Eye (tissue), 1 donor: ENCODE measurements at regions not wholly inside any gene's neighbourhood (a gene's known extent, or its start where the extent isn't known, plus 50 kb on each side); places are given as distances from the start of the nearest gene placed in this dataset.

Source experiments
- DNase-seq: peaks from one replicate; pipeline ENCODE4 v3.0.0-alpha.2; 2015

GRCh38 chr1:79849388-79849787 is 842.9 kb upstream of the ADGRL4 start:
- DNase-seq, result no peak

GRCh38 chr1:79848316-79848715 is 841.8 kb upstream of the ADGRL4 start:
- no peak for DNase-seq

DNA sequence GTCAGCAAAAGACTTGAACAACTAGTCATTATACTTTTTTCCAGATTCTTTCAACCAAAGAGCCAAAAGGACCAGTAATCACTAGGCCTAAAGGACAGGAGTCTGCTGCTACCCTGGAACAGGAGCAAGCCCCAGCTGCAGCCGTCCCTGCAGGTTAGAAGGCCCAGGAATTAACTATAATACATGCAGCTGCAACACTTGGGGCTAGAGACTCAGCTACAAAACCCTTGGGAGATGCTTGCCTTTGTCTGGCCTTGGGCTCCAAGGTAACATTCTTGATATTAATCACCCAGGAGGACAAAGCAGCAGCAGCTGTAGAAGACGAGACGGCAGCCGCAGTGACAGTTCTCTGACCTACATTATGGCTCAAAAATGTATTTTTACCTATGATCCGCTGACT is 841.2 kb upstream of the ADGRL4 start:
- DNase-seq, result peak; percentile 53

DNA sequence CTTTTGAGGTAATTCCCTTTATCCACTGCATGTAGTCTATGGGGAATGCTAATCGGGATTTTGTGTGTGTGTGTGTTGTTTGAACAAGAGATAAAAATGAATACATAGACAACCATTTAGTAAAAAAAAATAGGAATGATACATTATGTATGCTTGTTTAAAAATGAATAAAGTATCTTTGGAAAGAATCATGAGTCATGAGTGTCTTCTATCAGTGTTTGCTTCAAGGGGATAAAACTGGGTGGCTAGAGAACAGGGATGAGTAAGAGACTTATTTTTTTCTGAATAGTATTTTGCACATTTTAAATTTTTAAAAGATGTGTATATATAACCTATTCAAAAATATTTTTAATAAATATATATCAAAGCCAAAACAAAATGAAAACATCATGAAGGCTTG is 839.4 kb upstream of the ADGRL4 start:
- DNase-seq, result no peak

DNA sequence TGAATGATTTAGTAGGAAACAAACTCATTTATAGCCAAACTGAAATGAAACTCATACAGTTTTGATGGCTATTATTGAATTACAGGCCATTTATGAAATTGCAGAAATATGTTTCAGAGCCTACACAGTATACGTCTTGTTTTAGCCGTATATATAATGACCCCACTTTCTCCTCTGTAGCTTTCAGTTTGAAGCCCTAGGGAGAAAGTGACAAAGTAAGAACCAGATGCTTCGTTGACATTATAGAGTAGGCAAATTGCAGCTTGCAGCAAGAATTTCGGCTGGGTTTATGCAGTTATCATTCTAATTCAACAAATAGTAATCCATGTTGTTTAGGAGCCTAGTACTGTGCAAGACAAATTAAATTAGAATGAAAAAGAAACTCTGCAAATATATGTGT is 836.3 kb upstream of the ADGRL4 start:
- peak; percentile 48 for DNase-seq

DNA sequence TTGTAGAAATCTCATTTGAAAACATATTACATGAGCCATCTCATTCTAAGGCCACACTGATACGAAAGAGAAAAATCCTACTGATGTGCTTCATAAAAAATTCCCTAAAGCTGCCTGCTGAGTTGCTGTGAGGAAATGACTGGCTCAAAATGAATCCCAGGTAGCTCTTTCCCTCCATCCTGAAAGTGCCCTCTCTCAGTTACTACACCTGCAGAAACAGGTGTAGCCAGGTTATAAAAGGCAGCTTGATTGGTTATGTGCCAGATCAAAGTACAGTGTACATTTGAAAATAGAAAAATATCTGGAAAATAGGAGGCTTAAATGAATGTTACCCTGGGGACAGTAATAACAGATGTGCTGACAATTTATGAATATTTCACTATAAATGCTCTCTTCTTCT is 833.4 kb upstream of the ADGRL4 start:
- DNase-seq, result no peak

DNA sequence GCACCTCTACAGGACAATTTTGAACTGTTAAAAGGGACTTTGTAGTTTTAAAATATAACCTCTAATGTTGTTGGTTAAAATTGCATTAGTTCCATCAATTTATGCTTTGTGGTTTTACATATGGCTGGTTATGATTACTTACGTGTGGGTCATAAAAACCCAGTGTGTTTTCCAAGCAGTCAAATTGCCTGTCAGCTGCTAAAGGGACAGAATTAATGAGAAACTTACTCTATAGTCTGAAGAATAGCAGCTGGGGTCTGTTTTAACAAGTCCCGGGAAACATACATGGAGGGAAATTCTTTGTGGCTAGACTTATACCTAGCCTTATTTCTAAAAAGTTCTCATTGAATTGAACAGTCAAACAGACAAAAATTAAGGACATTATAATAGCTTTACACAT is 820.9 kb upstream of the ADGRL4 start:
- DNase-seq, result no peak

- DNase-seq, result no peak
These were observed 819.0 kb upstream of the ADGRL4 start for GRCh38 chr1:79825551-79825950.

DNA sequence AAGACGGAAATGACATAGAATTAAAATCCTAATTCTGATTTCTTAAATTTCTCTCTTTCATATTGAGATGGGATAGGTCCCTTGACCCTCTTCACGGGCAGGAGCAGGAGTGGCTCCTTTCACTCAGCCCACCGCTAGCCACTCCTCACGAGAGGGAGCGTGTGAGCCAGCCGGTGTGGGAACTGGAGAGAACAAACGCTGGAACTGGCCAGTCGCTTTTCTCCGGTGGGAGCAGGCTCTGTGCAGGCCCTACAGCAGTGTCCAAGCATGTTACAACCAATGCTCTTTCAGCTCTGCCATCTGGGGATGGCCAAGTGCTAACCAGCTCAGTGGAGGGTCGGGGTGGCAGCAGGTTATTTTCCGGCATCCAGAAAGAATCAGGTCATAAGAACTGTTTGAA is 815.5 kb upstream of the ADGRL4 start:
- no peak for DNase-seq

GRCh38 chr1:79819140-79819539 is 812.6 kb upstream of the ADGRL4 start:
- DNase-seq, result no peak

- no peak for DNase-seq
These were observed 810.6 kb upstream of the ADGRL4 start for GRCh38 chr1:79817031-79817560.

- DNase-seq, result no peak
These were observed 808.6 kb upstream of the ADGRL4 start for GRCh38 chr1:79815115-79815514.

DNA sequence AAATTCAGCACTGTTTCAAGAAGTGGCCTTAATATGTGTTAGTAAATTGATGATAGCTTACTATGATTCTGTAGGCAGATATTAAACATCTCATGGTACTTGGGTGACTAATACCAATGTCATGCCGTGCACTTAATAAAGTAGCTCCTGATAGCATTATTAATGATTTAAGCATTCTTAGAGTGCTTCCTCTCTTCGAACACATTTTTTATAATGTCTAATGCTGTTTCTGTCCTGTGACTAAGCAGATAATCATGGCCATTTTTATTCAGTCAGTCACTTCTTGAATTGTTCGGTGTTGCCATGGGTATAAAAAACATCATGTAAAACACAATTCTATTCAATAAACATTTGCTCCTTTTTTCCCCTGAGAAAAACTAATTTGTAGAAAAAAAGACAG is 804.6 kb upstream of the ADGRL4 start:
- peak; percentile 3 for DNase-seq

GRCh38 chr1:79808816-79809475 is 802.4 kb upstream of the ADGRL4 start:
- DNase-seq, result no peak

GRCh38 chr1:79807816-79808215 is 801.3 kb upstream of the ADGRL4 start:
- no peak for DNase-seq

GRCh38 chr1:79797487-79797886 is 791.0 kb upstream of the ADGRL4 start:
- no peak for DNase-seq

- DNase-seq, result no peak
These were observed 789.9 kb upstream of the ADGRL4 start for GRCh38 chr1:79796434-79796833.

- DNase-seq, result peak; percentile 4
These were observed 785.8 kb upstream of the ADGRL4 start for GRCh38 chr1:79792219-79792930.

- peak; percentile 16 for DNase-seq
These were observed 785.1 kb upstream of the ADGRL4 start for GRCh38 chr1:79791488-79792218.

GRCh38 chr1:79790950-79791349 is 784.4 kb upstream of the ADGRL4 start:
- DNase-seq, result no peak

DNA sequence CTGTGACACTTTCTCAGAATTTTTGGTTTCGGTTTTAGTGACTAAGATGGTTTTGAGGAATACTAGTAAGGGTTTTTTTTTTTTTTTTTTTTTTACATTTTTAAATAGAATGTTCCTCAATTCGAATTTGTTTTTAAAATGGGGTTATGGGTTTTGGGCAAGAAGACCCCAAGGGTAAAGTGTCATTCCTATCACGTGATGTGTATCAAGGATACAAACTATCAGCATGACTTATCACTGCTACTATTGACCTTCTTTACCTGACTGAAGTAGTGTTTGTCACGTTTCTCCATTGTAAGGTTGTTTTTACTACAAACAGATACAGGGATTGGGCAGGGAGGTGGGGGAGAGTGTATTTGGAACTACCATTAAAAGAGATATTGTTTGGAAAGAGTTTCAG is 781.1 kb upstream of the ADGRL4 start:
- no peak for DNase-seq

GRCh38 chr1:79785964-79786363 is 779.4 kb upstream of the ADGRL4 start:
- no peak for DNase-seq

DNA sequence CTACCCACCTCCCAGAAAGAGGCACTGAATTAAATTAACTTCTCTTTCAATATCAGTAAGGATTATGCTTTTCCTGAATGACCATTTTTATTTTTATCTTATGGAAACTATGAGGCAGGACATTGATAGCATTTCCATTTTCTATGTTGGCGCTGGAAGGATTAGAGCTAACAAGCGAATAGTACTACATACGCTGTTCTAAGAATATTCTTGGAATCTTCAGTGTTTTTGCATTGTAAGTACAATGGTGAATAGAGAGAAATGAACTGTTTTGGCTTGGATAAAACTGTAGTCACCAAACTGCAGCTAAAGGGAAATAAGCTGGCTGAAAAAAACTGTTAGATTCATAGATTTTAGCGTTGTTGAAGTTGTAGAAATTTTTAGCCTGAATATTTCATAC is 779.0 kb upstream of the ADGRL4 start:
- no peak for DNase-seq

DNA sequence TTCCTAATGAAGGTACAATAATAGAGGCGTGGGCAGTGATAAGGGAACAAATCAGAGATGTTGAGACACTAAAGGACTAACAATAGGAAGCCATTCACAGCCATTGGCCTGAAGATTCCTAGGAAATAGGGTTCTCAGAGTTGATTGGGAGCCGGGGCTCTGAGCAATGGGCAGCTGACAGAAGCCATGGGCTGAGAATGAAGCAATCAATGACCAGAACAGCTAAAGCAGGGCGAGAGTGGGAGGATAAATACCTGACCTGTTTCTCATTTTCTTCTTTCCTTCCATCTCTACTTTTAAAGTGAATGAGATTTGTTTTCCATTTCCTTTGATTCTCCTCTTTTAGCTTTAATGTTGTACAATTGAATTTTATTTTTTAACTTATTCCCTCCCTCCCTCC is 774.7 kb upstream of the ADGRL4 start:
- DNase-seq, result no peak
